22Rv1 (cell line): ENCODE measurements at regions not wholly inside any gene's neighbourhood (a gene's known extent, or its start where the extent isn't known, plus 50 kb on each side); places are given as distances from the start of the nearest gene placed in this dataset.

ENCODE experiments used
- H3K27ac ChIP-seq: fragments of 450-650 bp; 2 replicates; pipeline ENCODE4 v1.5.1; 2017
- CTCF ChIP-seq: fragments of 450-650 bp; IDR thresholded peaks from 2 replicates; pipeline ENCODE4 v1.5.1; 2017; ENCODE audit warnings: mild to moderate bottlenecking
- ZFX ChIP-seq: fragments of 450-650 bp; IDR thresholded peaks from 2 replicates; pipeline ENCODE4 v1.6.1; 2017; ENCODE audit warnings: antibody characterized with exemption, borderline replicate concordance

- H3K27ac ChIP-seq = no peak overlapping the region
- no peak for TF ChIP-seq CTCF
- TF ChIP-seq ZFX = no peak
These were observed 273.9 kb downstream of the RFPL4B start for GRCh38 chr6:112620812-112621569.

GRCh38 chr6:112622036-112622435 lies 274.9 kb downstream of the RFPL4B start:
- no peak for TF ChIP-seq ZFX
- TF ChIP-seq CTCF = no peak

GRCh38 chr6:112626468-112627082 lies 279.4 kb downstream of the RFPL4B start:
- no peak overlapping the region for H3K27ac ChIP-seq
- TF ChIP-seq CTCF = no peak
- TF ChIP-seq ZFX = no peak

More at GRCh38 chr6:112622036-112622435, 274.9 kb downstream of the RFPL4B start:
- H3K27ac ChIP-seq = no peak overlapping the region

GRCh38 chr6:112634376-112634775 lies 287.2 kb downstream of the RFPL4B start:
- no peak overlapping the region for H3K27ac ChIP-seq
- TF ChIP-seq ZFX = no peak
- TF ChIP-seq CTCF = no peak

- TF ChIP-seq ZFX = no peak
- no peak overlapping the region for H3K27ac ChIP-seq
These were observed 289.6 kb downstream of the RFPL4B start for GRCh38 chr6:112636650-112637262.

GRCh38 chr6:112639391-112639831 lies 292.3 kb downstream of the RFPL4B start:
- no peak for TF ChIP-seq ZFX
- TF ChIP-seq CTCF = no peak
- no peak overlapping the region for H3K27ac ChIP-seq

GRCh38 chr6:112640891-112641290 lies 293.8 kb downstream of the RFPL4B start:
- no peak overlapping the region for H3K27ac ChIP-seq
- no peak for TF ChIP-seq CTCF
- TF ChIP-seq ZFX = no peak
